Caki2 (cell line): ENCODE measurements at regions not wholly inside any gene's neighbourhood (a gene's known extent, or its start where the extent isn't known, plus 50 kb on each side); places are given as distances from the start of the nearest gene placed in this dataset.

Experiments used
- DNase-seq: peaks from one replicate; pipeline ENCODE4 v3.0.0-alpha.2; 2015; ENCODE audit warnings: low read depth
- in situ Hi-C: cut with HindIII; loops from 2 replicates; pipeline ENCODE4 v1.10.0; 2016; ENCODE audit warnings: low sequenced_read_pairs, low pct_unique_long_range_greater_than_20kb, mixed read lengths

GRCh38 chr12:90027889-90028634 lies 319.4 kb upstream of the ATP2B1 start:
- DNase-seq, result no peak
- in situ Hi-C loops, result no loop called here

DNA sequence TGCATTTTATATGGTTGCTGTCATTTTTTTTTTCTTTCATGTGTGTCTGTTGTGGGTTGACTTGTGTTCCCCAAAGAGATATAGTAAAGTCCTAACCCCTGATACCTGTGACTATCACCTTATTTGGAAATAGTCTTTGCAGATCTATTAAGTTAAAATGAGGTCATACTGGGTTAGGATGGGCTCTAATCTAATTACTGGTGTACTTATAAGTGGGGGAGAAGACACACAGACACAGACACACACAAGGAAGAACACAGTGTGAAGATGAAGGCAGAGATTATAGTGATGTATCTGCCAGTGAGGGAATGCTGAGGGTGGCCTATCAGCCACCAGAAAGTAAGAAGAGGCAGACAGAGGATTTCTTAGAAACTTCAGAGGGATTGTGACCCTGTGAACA lies 318.4 kb upstream of the ATP2B1 start:
- in situ Hi-C loops, result no loop called here
- DNase-seq, result no peak

DNA sequence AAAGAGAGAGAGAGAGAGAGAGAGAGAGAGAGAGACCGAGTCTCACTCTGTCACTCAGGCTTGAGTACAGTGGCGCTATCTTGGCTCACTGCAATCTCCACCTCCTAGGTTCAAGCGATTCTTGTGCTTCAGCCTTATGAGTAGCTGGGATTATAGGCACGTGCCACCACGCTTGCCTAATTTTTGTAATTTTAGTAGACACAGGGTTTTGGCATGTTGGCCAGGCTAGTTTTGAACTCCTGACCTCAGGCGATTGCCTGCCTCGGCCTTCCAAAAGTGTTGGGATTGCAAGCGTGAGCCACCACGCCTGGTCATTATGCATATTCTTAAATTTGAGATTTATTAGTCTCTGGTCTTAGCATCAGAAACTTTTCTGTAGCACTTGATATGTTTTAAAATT lies 317.9 kb upstream of the ATP2B1 start:
- in situ Hi-C loops, result no loop called here
- no peak for DNase-seq

DNA sequence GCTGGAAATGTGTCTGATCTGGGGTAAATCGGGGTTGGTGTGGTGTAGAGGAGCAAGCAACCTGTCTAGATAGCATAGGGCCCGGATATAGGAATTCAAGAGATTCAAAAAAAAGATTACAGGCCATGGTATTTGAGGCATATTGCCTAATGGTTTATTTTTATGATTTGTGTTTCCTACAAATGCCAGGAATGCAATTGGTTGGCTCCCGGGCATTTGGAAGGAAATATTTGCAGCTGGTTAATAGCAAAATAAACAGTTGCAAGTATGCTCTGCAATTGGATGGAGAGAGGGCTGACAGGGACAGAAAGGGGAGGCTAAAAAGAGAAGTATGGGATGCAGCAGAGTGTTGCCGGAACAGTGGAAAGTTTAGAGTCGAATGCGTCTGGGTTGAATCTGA lies 315.6 kb upstream of the ATP2B1 start:
- in situ Hi-C loops, result no loop called here

DNA sequence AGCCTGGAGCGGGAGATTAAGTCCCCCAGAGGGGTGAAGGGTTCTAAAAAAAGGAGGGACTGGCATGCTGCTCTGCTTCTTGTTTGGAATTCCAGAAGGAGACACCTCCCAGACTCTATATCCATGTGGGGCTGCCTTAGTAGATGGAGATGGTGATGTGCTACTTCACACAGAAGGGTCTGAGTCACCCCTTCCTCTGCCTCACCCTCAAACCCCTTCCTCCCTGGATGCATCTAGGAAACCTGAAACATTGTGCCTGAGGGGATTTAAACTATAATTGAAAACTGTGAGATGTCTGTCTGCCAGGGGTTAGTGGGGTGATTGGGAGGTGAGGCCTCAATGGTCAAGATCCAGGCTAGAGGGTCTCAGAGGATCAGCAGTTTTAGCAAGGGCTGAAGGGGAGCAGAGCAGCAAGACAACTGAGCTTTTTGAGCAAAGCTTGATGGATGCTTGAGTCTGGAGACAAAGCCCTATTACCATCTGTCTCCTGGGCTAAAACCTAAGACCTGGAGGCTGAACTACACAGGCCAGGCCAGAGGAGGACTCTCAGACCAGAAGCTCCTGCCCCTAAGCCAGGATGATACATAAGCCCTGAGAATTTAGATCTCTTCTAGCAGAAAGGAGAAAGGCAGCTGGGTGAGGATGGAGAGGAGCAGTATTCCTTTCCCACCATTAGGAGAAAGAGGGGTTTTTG lies 314.7 kb upstream of the ATP2B1 start:
- in situ Hi-C loops, result no loop called here
- DNase-seq, result no peak

More for the DNA sequence above, 315.6 kb upstream of the ATP2B1 start:
- no peak for DNase-seq

GRCh38 chr12:90021795-90022440 lies 313.3 kb upstream of the ATP2B1 start:
- no peak for DNase-seq

GRCh38 chr12:90020881-90021280 lies 312.2 kb upstream of the ATP2B1 start:
- in situ Hi-C loops, result no loop called here
- DNase-seq, result no peak

More at GRCh38 chr12:90021795-90022440, 313.3 kb upstream of the ATP2B1 start:
- in situ Hi-C loops, result no loop called here

DNA sequence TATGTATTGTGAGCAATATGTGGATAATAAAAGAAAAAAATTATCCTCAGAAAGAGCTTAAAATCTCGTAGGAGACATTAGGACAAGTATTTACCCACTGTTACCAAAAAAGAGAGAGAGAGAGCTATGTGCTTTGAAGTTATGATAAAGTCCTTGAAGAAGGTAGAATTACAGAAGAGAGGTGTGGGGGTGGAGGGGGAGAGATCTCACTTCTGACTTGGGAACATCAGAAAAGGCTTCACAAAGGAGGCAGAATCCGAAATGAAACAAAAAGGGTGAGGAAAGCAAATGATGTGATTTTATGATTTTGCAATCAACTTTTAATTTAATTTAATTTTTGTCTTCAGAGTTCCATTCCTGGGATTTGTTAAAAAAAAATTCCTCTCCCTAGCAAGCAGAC lies 311.8 kb upstream of the ATP2B1 start:
- no peak for DNase-seq
- in situ Hi-C loops, result no loop called here

GRCh38 chr12:90020014-90020413 lies 311.4 kb upstream of the ATP2B1 start:
- in situ Hi-C loops, result no loop called here

GRCh38 chr12:90017316-90017715 lies 308.7 kb upstream of the ATP2B1 start:
- no peak for DNase-seq
- in situ Hi-C loops, result no loop called here

More at GRCh38 chr12:90020014-90020413, 311.4 kb upstream of the ATP2B1 start:
- no peak for DNase-seq

DNA sequence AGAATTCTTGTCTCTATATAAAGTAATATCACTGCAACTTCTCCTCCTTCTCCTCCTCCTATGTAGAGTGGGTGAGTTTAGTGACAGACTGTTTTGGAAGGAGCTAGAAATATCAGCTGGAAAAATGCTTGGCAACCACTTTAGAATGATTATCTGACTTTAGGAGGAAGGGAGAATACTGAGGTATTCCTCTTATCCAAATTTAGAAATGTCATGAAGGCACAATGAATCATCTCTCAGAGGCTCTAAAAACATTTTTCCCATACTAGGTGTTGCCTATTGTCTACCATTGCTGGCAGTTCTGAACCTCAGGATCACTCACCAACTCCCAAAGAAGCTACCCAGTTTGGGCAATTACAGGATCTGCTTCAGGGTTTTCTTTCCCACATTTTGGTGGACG lies 306.6 kb upstream of the ATP2B1 start:
- in situ Hi-C loops, result no loop called here
- DNase-seq, result no peak

GRCh38 chr12:90013409-90013808 lies 304.8 kb upstream of the ATP2B1 start:
- in situ Hi-C loops, result no loop called here
- DNase-seq, result no peak

- in situ Hi-C loops, result no loop called here
- no peak for DNase-seq
Observed at GRCh38 chr12:90010089-90010488, 301.5 kb upstream of the ATP2B1 start.

DNA sequence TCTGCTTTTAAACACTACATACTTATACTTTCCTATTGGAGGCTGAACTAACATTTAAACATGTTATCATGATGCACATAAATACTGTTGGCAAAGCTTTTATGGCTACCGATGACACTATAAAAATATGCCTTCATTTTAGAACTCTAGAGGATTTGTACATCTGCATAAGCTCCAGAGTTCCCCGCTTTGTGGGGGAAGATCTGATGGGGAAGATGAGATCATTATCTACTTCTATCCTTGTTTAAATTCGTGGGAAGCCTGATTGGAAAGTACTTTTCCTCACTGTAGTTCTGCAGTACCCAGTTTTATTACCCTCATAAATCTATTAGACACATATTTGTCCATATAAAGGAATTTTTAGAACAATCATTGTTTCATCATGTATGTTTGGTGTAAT lies 299.6 kb upstream of the ATP2B1 start:
- no peak for DNase-seq
- in situ Hi-C loops, result no loop called here

- in situ Hi-C loops, result no loop called here
- no peak for DNase-seq
Observed at GRCh38 chr12:90004319-90005074, 295.9 kb upstream of the ATP2B1 start.

DNA sequence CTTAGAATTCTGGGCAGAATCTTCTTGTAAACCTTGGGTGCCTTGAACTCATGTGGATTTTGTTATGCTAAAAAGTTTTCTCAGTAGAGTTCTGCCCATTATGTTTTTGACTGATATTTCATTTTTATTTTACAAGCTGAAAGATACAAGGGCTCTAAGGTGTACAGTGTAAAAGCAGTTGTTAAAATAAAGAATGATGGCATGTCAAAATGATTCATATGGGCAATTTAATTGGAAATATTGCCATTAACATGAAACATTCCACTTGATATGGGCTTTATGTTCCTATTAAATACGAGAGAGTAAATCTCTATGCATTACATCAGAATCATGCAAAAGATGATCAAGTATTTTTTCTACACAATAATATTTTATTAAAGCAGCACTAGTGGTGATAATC lies 295.1 kb upstream of the ATP2B1 start:
- DNase-seq, result no peak
- in situ Hi-C loops, result no loop called here

GRCh38 chr12:90000721-90001120 lies 292.1 kb upstream of the ATP2B1 start:
- no peak for DNase-seq
- in situ Hi-C loops, result no loop called here

GRCh38 chr12:89999699-90000505 lies 291.3 kb upstream of the ATP2B1 start:
- in situ Hi-C loops, result no loop called here
- no peak for DNase-seq
